GM12873 (cell line): ENCODE measurements at regions not wholly inside any gene's neighbourhood (a gene's known extent, or its start where the extent isn't known, plus 50 kb on each side); places are given as distances from the start of the nearest gene placed in this dataset.

Experiments
- CTCF ChIP-seq: IDR thresholded peaks from 2 replicates; pipeline ENCODE4 v1.5.1; 2012; ENCODE audit warnings: low read depth, mild to moderate bottlenecking, moderate library complexity, low read length, control low read depth; ENCODE audit not compliant: insufficient read depth; ENCODE audit errors: missing control alignments

- no peak for TF ChIP-seq CTCF
Observed at GRCh38 chr9:22354699-22355384, 91.8 kb upstream of the DMRTA1 start.

- TF ChIP-seq CTCF, result no peak
Observed at GRCh38 chr9:22356985-22357384, 89.6 kb upstream of the DMRTA1 start.

- TF ChIP-seq CTCF, result no peak
Observed at GRCh38 chr9:22363421-22363887, 83.2 kb upstream of the DMRTA1 start.

- TF ChIP-seq CTCF, result no peak
Observed at GRCh38 chr9:22373636-22374035, 73.0 kb upstream of the DMRTA1 start.

GRCh38 chr9:22374051-22374450 is 72.6 kb upstream of the DMRTA1 start:
- TF ChIP-seq CTCF, result no peak

- TF ChIP-seq CTCF, result no peak
Observed at GRCh38 chr9:22379272-22379671, 67.4 kb upstream of the DMRTA1 start.

- no peak for TF ChIP-seq CTCF
Observed at GRCh38 chr9:22381170-22381569, 65.5 kb upstream of the DMRTA1 start.
